SU-DHL-6 (cell line): ENCODE measurements at regions not wholly inside any gene's neighbourhood (a gene's known extent, or its start where the extent isn't known, plus 50 kb on each side); places are given as distances from the start of the nearest gene placed in this dataset.

Experiments used
- H2AFZ ChIP-seq: fragments of 200-600 bp; sonication (generic); 2 replicates; pipeline ENCODE4 v1.6.1; 2014; ENCODE audit warnings: low read depth, mild to moderate bottlenecking, moderate library complexity, mixed read lengths, antibody characterized with exemption, low read length; ENCODE audit not compliant: severe bottlenecking
- H3F3A ChIP-seq: fragments of 200-600 bp; shearing (Covaris generic); 2 replicates; pipeline ENCODE4 v1.6.0; 2016; ENCODE audit warnings: antibody characterized with exemption, mild to moderate bottlenecking; ENCODE audit not compliant: insufficient read depth
- H3K27ac ChIP-seq: fragments of 200-600 bp; sonication (generic); 2 replicates; pipeline ENCODE4 v1.5.1; 2016; ENCODE audit warnings: low read depth, mild to moderate bottlenecking, low read length, moderate library complexity, mixed read lengths
- H3K27me3 ChIP-seq: fragments of 200-600 bp; sonication (generic), shearing (Covaris generic); 2 replicates; pipeline ENCODE4 v1.6.0; 2014; ENCODE audit warnings: mild to moderate bottlenecking, low read length
- H3K36me3 ChIP-seq: fragments of 200-600 bp; sonication (generic); 2 replicates; pipeline ENCODE4 v1.6.1; 2014; ENCODE audit warnings: mild to moderate bottlenecking, low read length, mixed read lengths
- H3K4me2 ChIP-seq: fragments of 300-600, 200-600 bp; shearing (Covaris generic), sonication (generic); 2 replicates; pipeline ENCODE4 v1.6.0; 2014; ENCODE audit warnings: low read length, low read depth, mild to moderate bottlenecking; ENCODE audit not compliant: poor library complexity, severe bottlenecking
- H3K4me3 ChIP-seq: fragments of 200-600 bp; sonication (generic); 2 replicates; pipeline ENCODE4 v1.5.1; 2014; ENCODE audit warnings: antibody characterized with exemption, low read length, mild to moderate bottlenecking, mixed read lengths; ENCODE audit not compliant: insufficient read depth, poor library complexity, severe bottlenecking
- H3K79me2 ChIP-seq: fragments of 200-600 bp; sonication (generic); 2 replicates; pipeline ENCODE4 v1.6.1; 2014; ENCODE audit warnings: mild to moderate bottlenecking, low read length, moderate library complexity; ENCODE audit not compliant: insufficient read depth
- H3K9ac ChIP-seq: fragments of 200-600 bp; sonication (generic); 2 replicates; pipeline ENCODE4 v1.7.0; 2014; ENCODE audit warnings: mild to moderate bottlenecking, low read length
- H3K9me2 ChIP-seq: fragments of 200-600 bp; sonication (generic); replicated peaks from 2 replicates; pipeline ENCODE4 v1.6.1; 2014; ENCODE audit warnings: low read length; ENCODE audit not compliant: insufficient read depth
- H3K9me3 ChIP-seq: fragments of 200-600 bp; sonication (generic); 2 replicates; pipeline ENCODE4 v1.6.1; 2014; ENCODE audit warnings: low read length, mixed read lengths; ENCODE audit not compliant: insufficient read depth
- H4K20me1 ChIP-seq: fragments of 200-600 bp; sonication (generic); 2 replicates; pipeline ENCODE4 v1.6.1; 2014; ENCODE audit warnings: low read depth, mild to moderate bottlenecking, antibody characterized with exemption, low read length, moderate library complexity, mixed read lengths
- EZH2phosphoT487 ChIP-seq: fragments of 200-600 bp; sonication (generic), shearing (Covaris generic); conservative IDR thresholded peaks from 2 replicates; pipeline ENCODE4 v1.6.1; 2018; ENCODE audit warnings: mild to moderate bottlenecking, antibody characterized with exemption, low read length, moderate library complexity, mixed read lengths
- TF ChIP-seq, protein P1 (sequence below): fragments of 200-600 bp; sonication (generic); IDR thresholded peaks from one replicate; pipeline ENCODE4 v1.5.1; 2017; ENCODE audit warnings: antibody characterized with exemption, mild to moderate bottlenecking, low read length, moderate library complexity; ENCODE audit not compliant: insufficient read depth, poor library complexity, severe bottlenecking

DNA sequence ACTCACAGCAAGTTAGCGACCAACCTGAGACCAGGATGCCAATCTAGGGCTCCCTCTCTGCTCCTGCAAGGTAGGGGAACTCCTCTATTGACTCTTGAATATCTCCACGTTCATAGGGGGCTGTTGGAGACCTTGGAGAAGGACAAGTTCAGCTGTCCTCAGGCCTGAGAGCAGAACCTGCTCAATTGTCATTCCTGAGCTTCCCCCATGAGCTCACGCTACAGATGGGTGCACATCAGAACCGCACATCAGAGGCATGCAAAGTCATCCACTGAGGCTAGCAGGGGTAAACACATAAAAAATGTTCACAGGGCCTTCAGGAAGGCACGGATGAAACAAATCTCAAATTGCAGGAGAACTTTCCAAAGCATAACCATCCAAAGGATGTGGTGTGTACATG lies 168.8 kb upstream of the ZNF507 start:
- Histone ChIP-seq H3K27me3 (no peaks in the 10 kb centered on the region), H3K4me3 (no peak overlapping the region), H3K9me2 (no peaks in the 10 kb centered on the region), H3K9me3 (no peaks in the 10 kb centered on the region), H3K9ac (no peak overlapping the region), H3K36me3 (no peaks in the 10 kb centered on the region), H2AFZ (no peak overlapping the region), H4K20me1 (no peaks in the 10 kb centered on the region), H3K27ac (no peak overlapping the region), H3K4me2 (no peak overlapping the region), H3F3A (no peaks in the 10 kb centered on the region), H3K79me2 (no peaks in the 10 kb centered on the region)
- TF ChIP-seq, protein P1, sequence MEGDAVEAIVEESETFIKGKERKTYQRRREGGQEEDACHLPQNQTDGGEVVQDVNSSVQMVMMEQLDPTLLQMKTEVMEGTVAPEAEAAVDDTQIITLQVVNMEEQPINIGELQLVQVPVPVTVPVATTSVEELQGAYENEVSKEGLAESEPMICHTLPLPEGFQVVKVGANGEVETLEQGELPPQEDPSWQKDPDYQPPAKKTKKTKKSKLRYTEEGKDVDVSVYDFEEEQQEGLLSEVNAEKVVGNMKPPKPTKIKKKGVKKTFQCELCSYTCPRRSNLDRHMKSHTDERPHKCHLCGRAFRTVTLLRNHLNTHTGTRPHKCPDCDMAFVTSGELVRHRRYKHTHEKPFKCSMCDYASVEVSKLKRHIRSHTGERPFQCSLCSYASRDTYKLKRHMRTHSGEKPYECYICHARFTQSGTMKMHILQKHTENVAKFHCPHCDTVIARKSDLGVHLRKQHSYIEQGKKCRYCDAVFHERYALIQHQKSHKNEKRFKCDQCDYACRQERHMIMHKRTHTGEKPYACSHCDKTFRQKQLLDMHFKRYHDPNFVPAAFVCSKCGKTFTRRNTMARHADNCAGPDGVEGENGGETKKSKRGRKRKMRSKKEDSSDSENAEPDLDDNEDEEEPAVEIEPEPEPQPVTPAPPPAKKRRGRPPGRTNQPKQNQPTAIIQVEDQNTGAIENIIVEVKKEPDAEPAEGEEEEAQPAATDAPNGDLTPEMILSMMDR: no peak
- TF ChIP-seq EZH2phosphoT487: no peak

- H3K4me2 ChIP-seq: no peak overlapping the region
- H3K4me3 ChIP-seq: no peak overlapping the region
- no peak for TF ChIP-seq EZH2phosphoT487
- TF ChIP-seq, protein P1: no peak
- no peaks in the 10 kb centered on the region for H3K36me3 ChIP-seq
- no peak overlapping the region for H3K9ac ChIP-seq
- H3K9me3 ChIP-seq: no peaks in the 10 kb centered on the region
- H3F3A ChIP-seq: no peaks in the 10 kb centered on the region
- no peak overlapping the region for H3K27ac ChIP-seq
- H3K9me2 ChIP-seq: no peaks in the 10 kb centered on the region
- no peaks in the 10 kb centered on the region for H3K27me3 ChIP-seq
- no peak overlapping the region for H2AFZ ChIP-seq
- H3K79me2 ChIP-seq: no peaks in the 10 kb centered on the region
- no peaks in the 10 kb centered on the region for H4K20me1 ChIP-seq
Measured at GRCh38 chr19:32177686-32178085, 167.7 kb upstream of the ZNF507 start.

GRCh38 chr19:32178401-32178800 lies 167.0 kb upstream of the ZNF507 start:
- Histone ChIP-seq H3K9me2 (no peaks in the 10 kb centered on the region), H3K9me3 (no peaks in the 10 kb centered on the region), H4K20me1 (no peaks in the 10 kb centered on the region), H3K9ac (no peak overlapping the region), H3K27me3 (no peaks in the 10 kb centered on the region), H3K79me2 (no peaks in the 10 kb centered on the region), H3K36me3 (no peaks in the 10 kb centered on the region), H3F3A (no peaks in the 10 kb centered on the region), H3K27ac (no peak overlapping the region), H3K4me2 (no peak overlapping the region), H2AFZ (no peak overlapping the region), H3K4me3 (no peak overlapping the region)
- TF ChIP-seq, protein P1: no peak
- TF ChIP-seq EZH2phosphoT487: no peak

DNA sequence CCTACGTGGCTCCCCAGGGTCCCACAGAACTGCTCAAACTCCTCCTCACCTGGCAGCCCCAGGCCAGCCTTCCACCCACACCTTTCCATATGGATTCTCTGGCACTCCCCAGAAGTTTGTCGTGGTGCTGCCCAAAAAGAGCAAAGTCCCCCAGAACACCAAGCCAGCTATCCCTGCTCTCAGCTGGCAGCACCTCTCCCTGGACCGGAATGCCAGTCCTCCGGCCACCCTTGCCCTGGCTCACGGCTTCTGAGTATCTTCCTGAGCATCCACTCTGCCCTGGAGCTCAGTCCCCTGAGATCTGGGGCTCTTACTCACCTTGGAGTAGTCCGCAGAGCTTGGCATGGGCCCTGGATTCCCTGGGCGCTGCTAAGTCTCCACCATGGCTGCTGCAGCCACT lies 166.5 kb upstream of the ZNF507 start:
- no peak overlapping the region for H3K4me3 ChIP-seq
- H3K79me2 ChIP-seq: no peaks in the 10 kb centered on the region
- H3K9ac ChIP-seq: no peak overlapping the region
- no peak overlapping the region for H3K27ac ChIP-seq
- TF ChIP-seq, protein P1: no peak
- no peak for TF ChIP-seq EZH2phosphoT487
- H2AFZ ChIP-seq: no peak overlapping the region
- no peak overlapping the region for H3K4me2 ChIP-seq
- H3K9me3 ChIP-seq: no peaks in the 10 kb centered on the region
- H3F3A ChIP-seq: no peaks in the 10 kb centered on the region
- no peaks in the 10 kb centered on the region for H3K9me2 ChIP-seq
- H3K36me3 ChIP-seq: no peaks in the 10 kb centered on the region
- no peaks in the 10 kb centered on the region for H4K20me1 ChIP-seq
- no peaks in the 10 kb centered on the region for H3K27me3 ChIP-seq
